Upper lobe of left lung (tissue), 4 donors: ENCODE measurements at regions not wholly inside any gene's neighbourhood (a gene's known extent, or its start where the extent isn't known, plus 50 kb on each side); places are given as distances from the start of the nearest gene placed in this dataset.

Experiments used
- CTCF ChIP-seq, 6 experiments: fragments of 450-650 bp in 4 of 6; fragments of 200-600 bp in 2 of 6; sonication (generic) in 2 of 6; IDR thresholded peaks; one replicate each; pipeline ENCODE4 v1.5.1; 2016 to 2019; ENCODE audit warnings: antibody characterized with exemption in 6 of 6
- POLR2A ChIP-seq, 4 donors: fragments of 450-650 bp; IDR thresholded peaks; one replicate each; pipeline ENCODE4 v1.5.1; 2016 to 2017; ENCODE audit warnings: antibody characterized with exemption in 4 of 4, mild to moderate bottlenecking in 2 of 4

- no peak for TF ChIP-seq CTCF (IDR thresholded peaks at IDR 0.05)
- no peak for TF ChIP-seq POLR2A (IDR thresholded peaks at IDR 0.05)
Observed at GRCh38 chr12:33192226-33192625, 247.4 kb downstream of the SYT10 start.
